GM10248 (cell line): ENCODE measurements at regions not wholly inside any gene's neighbourhood (a gene's known extent, or its start where the extent isn't known, plus 50 kb on each side); places are given as distances from the start of the nearest gene placed in this dataset.
"Not testable (repeated sequence)": the region's sequence is repeated elsewhere in the genome, so short reads cannot be mapped to it uniquely, and the experiment has no call there.

Experiments
- CTCF ChIA-PET: fragments of 300-600 bp; sonication (Branson Sonifier 250); formaldehyde crosslinking; extraction: SDS; loops from one replicate; lab custom pipeline; 2021; ENCODE audit warnings: antibody characterized with exemption; lab: Yijun Ruan, JAX
- POLR2A ChIA-PET: fragments of 350-650 bp; sonication (Branson Sonifier 250); formaldehyde crosslinking; extraction: SDS; loops from one replicate; lab custom pipeline; 2020; ENCODE audit warnings: antibody characterized with exemption; lab: Yijun Ruan, JAX
- DNase-seq: peaks from one replicate; pipeline ENCODE4 v3.0.0; 2012; ENCODE audit errors: extremely low spot score
- CTCF ChIP-seq: IDR thresholded peaks from 2 replicates; pipeline ENCODE4 v1.5.1; 2012; ENCODE audit warnings: mild to moderate bottlenecking, low read depth; ENCODE audit errors: extremely low read depth, missing control alignments, control extremely low read depth

DNA sequence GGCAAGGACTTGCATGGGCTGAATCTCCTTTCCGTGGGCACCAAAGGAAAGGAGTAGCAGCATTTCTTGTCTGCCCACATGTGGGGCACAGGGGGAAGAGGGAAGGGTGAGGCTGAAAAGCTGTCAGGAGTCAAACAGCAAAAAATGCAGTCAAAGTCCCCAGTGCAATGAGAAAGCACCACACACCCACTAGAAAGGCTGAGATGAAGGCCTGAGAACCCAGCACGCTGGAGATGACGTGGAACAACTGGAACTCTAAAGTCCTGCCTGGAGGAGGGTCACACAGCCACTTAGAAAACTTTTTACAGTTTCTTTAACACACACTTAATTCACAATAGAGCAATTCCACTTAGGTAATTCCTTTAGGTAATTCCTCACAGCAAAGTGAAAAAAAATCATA lies 94.6 kb upstream of the IGFBPL1 start:
- no peak for DNase-seq
- ChIA-PET POLR2A (no interaction called here), CTCF (no interaction called here)
- TF ChIP-seq CTCF, result no peak

- DNase-seq, POLR2A ChIA-PET: not testable (repeated sequence)
- CTCF ChIA-PET, result interaction anchor here (1.9 kb wide), 1 partner anchor 13 kb away, joined by 5 read pairs; no protein-coding TSS in a partner anchor
These were observed 92.0 kb upstream of the IGFBPL1 start for GRCh38 chr9:38516273-38516672.

DNA sequence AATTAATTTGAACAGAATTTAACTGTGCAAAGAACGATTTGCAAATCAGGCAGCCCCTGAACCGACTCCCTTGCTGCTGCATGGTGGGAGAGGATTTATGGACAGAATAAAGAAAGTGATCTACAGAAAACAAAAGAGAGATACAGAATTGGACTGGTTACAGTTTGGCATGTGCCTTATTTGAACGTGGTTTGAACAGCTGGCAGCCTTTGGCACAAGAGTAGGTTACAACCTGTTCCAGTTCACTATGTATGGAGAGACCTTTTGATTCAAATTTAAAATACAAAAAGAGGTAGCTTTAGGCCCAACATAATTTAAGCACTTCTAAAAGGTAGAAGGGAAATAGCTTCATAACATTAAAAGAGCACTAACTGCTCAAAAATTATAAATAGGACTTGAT lies 90.8 kb upstream of the IGFBPL1 start:
- CTCF ChIA-PET, result interaction anchor here (1.9 kb wide), 1 partner anchor 14 kb away, joined by 5 read pairs; no protein-coding TSS in a partner anchor
- POLR2A ChIA-PET, DNase-seq: not testable (repeated sequence)

DNA sequence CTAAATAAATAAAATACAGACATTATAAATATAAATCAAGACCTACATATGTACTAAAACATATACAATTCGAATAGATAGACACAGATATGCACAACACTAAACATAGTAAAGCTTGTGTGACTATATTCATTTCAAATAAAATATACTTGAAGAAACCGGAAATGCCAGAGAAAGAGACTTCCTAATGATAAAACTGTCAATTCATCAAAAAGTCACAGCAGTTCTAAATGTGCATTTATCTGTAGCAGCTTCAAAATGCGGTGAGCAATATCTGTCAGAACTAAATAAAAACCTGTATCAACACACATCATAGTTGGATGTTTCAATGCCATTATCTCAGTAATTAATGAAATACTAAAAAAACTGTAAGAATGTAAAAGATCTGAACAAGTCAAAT lies 86.1 kb upstream of the IGFBPL1 start:
- POLR2A ChIA-PET, DNase-seq, CTCF ChIA-PET: not testable (repeated sequence)

DNA sequence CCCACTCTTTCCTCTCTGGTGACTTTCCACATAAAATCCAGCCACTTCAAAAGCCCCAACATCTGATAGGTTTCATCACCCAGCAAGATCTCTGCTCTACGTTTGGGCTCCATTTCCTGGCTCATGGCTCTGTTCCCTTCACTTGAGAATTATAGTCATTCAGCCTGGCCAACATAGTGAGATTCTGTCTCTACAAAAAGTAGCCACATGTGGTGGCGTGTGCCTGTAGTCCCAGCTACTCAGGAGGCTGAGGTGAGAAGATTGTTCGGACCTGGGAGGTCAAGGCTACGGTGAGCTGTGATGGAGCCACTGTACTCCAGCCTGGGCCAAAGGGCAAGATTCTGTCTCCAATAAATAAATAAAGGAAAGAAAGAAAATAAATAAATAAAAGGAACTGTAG lies 83.3 kb upstream of the IGFBPL1 start:
- POLR2A ChIA-PET, result no interaction called here
- CTCF ChIA-PET, result no interaction called here
- DNase-seq, result no peak
- TF ChIP-seq CTCF, result no peak

DNA sequence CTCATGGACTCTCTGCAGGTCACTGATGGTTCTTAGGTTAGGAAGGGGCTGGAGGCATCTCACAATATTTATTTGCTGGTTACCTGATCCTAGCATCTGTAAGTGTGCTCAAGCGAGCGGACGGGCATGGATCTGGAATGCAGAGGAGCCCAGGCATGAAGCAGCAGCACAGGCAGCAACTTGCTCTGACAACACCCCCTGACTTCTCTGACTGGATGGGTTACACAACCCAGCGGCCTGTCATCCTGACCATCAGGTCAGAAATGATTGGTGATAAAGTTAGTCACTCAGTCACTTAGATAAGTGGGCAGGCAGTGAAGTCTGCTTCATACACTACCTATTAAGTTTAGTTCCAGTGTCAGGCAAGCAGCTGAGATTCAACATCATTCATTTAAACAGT lies 75.9 kb upstream of the IGFBPL1 start:
- CTCF ChIA-PET, DNase-seq: not testable (repeated sequence)
- POLR2A ChIA-PET, result interaction anchor here (0.7 kb wide), 1 partner anchor 28 kb away, joined by 3 read pairs; no protein-coding TSS in a partner anchor

- DNase-seq, CTCF ChIA-PET, POLR2A ChIA-PET: not testable (repeated sequence)
These were observed 74.3 kb upstream of the IGFBPL1 start for GRCh38 chr9:38498551-38498950.

GRCh38 chr9:38489057-38489456 lies 64.8 kb upstream of the IGFBPL1 start:
- TF ChIP-seq CTCF, result no peak
- ChIA-PET CTCF (interaction anchor here (1.3 kb wide), 1 partner anchor 11 kb away, joined by 3 read pairs; no protein-coding TSS in a partner anchor), POLR2A (no interaction called here)
- DNase-seq, result no peak

- TF ChIP-seq CTCF, result no peak
- CTCF ChIA-PET, result no interaction called here
- POLR2A ChIA-PET, result no interaction called here
- no peak for DNase-seq
These were observed 64.0 kb upstream of the IGFBPL1 start for GRCh38 chr9:38488156-38488698.

DNA sequence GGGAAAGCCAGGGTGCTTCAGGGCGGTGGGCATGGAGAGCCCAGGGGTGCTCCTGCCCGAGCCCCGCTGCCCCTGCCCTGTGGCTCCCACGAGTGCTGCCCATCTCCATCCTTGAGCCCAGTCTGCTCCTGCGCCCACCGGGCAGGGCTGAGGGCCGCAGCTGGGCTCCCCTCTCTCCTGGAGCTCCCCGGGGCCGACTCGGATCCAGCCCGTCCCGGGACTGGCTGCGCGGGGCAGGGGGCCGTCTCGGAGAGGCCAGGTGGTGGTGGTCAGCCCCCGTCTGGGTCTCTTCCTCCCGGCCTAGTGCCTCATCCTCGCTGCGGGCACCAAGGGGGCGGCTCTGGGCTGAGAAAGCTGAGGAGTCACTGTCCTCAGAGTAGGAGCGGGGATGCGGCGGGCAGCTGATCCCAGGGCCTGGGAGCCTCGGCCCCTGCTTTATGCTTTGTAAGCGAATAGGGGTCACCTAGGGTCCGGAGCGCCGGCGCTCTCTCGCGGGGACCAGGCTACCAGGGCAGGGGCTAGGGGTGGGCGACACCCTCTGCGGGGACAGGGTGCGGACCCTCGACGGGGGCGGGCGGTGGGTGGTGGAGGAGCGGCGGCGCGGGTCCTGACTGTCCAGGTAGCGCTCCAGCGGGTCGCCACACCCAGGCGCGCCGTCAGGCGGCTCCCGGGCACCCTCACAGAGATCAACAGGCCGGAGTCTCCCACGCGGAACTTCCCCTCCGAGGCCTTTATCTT lies 63.3 kb upstream of the IGFBPL1 start:
- CTCF ChIA-PET, DNase-seq, POLR2A ChIA-PET: not testable (repeated sequence)
